OCI-LY1 (cell line): ENCODE measurements at regions not wholly inside any gene's neighbourhood (a gene's known extent, or its start where the extent isn't known, plus 50 kb on each side); places are given as distances from the start of the nearest gene placed in this dataset.

Experiments
- H2AFZ ChIP-seq: fragments of 200-600 bp; sonication (generic), shearing (Covaris generic); 2 replicates; pipeline ENCODE4 v1.6.0; 2014; ENCODE audit warnings: antibody characterized with exemption, mild to moderate bottlenecking, low read length
- H3F3A ChIP-seq: fragments of 200-600 bp; sonication (generic), shearing (Covaris generic); 2 replicates; pipeline ENCODE4 v1.6.0; 2014; ENCODE audit warnings: mild to moderate bottlenecking, antibody characterized with exemption, low read length, moderate library complexity; ENCODE audit not compliant: insufficient read depth
- H3K27ac ChIP-seq: fragments of 200-600 bp; sonication (generic); 2 replicates; pipeline ENCODE4 v1.5.1; 2014; ENCODE audit warnings: low read length, mixed run types, mild to moderate bottlenecking, low read depth; ENCODE audit not compliant: poor library complexity, severe bottlenecking
- H3K27me3 ChIP-seq: fragments of 200-600 bp; sonication (generic); 2 replicates; pipeline ENCODE4 v1.6.0; 2014; ENCODE audit warnings: antibody characterized with exemption, mild to moderate bottlenecking, low read length, moderate library complexity; ENCODE audit not compliant: insufficient read depth
- H3K36me3 ChIP-seq: fragments of 200-600 bp; sonication (generic); 2 replicates; pipeline ENCODE4 v1.6.1; 2014; ENCODE audit warnings: mild to moderate bottlenecking, antibody characterized with exemption, low read length, moderate library complexity, mixed read lengths; ENCODE audit not compliant: insufficient read depth
- H3K4me1 ChIP-seq: fragments of 200-600 bp; sonication (generic); 2 replicates; pipeline ENCODE4 v1.5.1; 2014; ENCODE audit warnings: mild to moderate bottlenecking, low read length, moderate library complexity; ENCODE audit not compliant: insufficient read depth, severe bottlenecking
- H3K4me2 ChIP-seq: fragments of 200-600 bp; sonication (generic), shearing (Covaris generic); 2 replicates; pipeline ENCODE4 v1.6.1; 2014; ENCODE audit warnings: low read length
- H3K4me3 ChIP-seq: fragments of 200-600 bp; sonication (generic); 2 replicates; pipeline ENCODE4 v1.5.1; 2014; ENCODE audit warnings: low read length, low read depth, mild to moderate bottlenecking, mixed read lengths; ENCODE audit not compliant: poor library complexity, severe bottlenecking
- H3K79me2 ChIP-seq: fragments of 200-600 bp; shearing (Covaris generic); 2 replicates; pipeline ENCODE4 v1.6.1; 2016; ENCODE audit warnings: mixed run types, low read length, mixed read lengths; ENCODE audit not compliant: insufficient read depth
- H3K9ac ChIP-seq: fragments of 200-600 bp; sonication (generic), shearing (Covaris generic); 2 replicates; pipeline ENCODE4 v1.6.1; 2014; ENCODE audit warnings: mild to moderate bottlenecking, low read length, mixed read lengths
- H3K9me2 ChIP-seq: fragments of 200-600 bp; sonication (generic), shearing (Covaris generic); 2 replicates; pipeline ENCODE4 v1.6.1; 2014; ENCODE audit warnings: low read depth, mild to moderate bottlenecking, low read length, mixed read lengths
- H3K9me3 ChIP-seq: fragments of 200-600 bp; shearing (Covaris generic); 2 replicates; pipeline ENCODE4 v1.6.1; 2014; ENCODE audit warnings: low read length, mixed read lengths
- H4K20me1 ChIP-seq: fragments of 200-600 bp; sonication (generic), shearing (Covaris generic); 2 replicates; pipeline ENCODE4 v1.6.0; 2016; ENCODE audit warnings: mild to moderate bottlenecking, low read length; ENCODE audit not compliant: insufficient read depth
- EZH2 ChIP-seq: fragments of 200-600 bp; sonication (generic), shearing (Covaris generic); IDR thresholded peaks from 2 replicates; pipeline ENCODE4 v1.8.0; 2017; ENCODE audit warnings: borderline replicate concordance, mixed run types, mild to moderate bottlenecking, antibody characterized with exemption, low read length, moderate library complexity, mixed read lengths
- TF ChIP-seq, protein P1 (sequence below): fragments of 200-600 bp; sonication (generic), shearing (Covaris generic); IDR thresholded peaks from 2 replicates; pipeline ENCODE4 v1.5.1; 2017; ENCODE audit warnings: mild to moderate bottlenecking, antibody characterized with exemption, low read length, moderate library complexity, mixed read lengths

DNA sequence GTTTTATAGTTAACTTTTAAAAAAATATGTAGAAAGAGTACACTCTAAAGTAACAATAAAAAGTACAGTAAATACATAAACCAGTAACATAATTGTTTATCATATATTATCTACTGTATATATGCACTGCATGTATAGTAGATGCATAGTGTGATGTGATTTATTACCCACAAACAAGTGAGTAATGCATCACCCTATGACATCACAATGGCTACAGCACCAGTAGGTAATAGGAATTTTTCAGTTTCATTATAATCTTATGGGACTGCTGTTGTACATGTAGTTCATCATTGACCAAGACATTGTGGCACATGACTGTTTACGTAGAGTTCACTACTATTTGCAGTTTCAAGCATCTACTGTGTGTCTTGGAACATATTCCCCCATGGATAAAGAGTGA is 1047.2 kb downstream of the ROBO2 start:
- no peak overlapping the region for H3K9ac ChIP-seq
- no peaks in the 10 kb centered on the region for H3F3A ChIP-seq
- no peak overlapping the region for H3K4me2 ChIP-seq
- H3K27ac ChIP-seq, result no peak overlapping the region
- H3K4me1 ChIP-seq, result no peaks in the 10 kb centered on the region
- no peak overlapping the region for H2AFZ ChIP-seq
- no peaks in the 10 kb centered on the region for H3K9me2 ChIP-seq
- no peaks in the 10 kb centered on the region for H4K20me1 ChIP-seq
- TF ChIP-seq, protein P1, sequence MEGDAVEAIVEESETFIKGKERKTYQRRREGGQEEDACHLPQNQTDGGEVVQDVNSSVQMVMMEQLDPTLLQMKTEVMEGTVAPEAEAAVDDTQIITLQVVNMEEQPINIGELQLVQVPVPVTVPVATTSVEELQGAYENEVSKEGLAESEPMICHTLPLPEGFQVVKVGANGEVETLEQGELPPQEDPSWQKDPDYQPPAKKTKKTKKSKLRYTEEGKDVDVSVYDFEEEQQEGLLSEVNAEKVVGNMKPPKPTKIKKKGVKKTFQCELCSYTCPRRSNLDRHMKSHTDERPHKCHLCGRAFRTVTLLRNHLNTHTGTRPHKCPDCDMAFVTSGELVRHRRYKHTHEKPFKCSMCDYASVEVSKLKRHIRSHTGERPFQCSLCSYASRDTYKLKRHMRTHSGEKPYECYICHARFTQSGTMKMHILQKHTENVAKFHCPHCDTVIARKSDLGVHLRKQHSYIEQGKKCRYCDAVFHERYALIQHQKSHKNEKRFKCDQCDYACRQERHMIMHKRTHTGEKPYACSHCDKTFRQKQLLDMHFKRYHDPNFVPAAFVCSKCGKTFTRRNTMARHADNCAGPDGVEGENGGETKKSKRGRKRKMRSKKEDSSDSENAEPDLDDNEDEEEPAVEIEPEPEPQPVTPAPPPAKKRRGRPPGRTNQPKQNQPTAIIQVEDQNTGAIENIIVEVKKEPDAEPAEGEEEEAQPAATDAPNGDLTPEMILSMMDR, result no peak
- no peak for TF ChIP-seq EZH2
- no peaks in the 10 kb centered on the region for H3K36me3 ChIP-seq
- H3K79me2 ChIP-seq, result no peaks in the 10 kb centered on the region
- H3K4me3 ChIP-seq, result no peak overlapping the region
- H3K9me3 ChIP-seq, result no peaks in the 10 kb centered on the region
- no peaks in the 10 kb centered on the region for H3K27me3 ChIP-seq

DNA sequence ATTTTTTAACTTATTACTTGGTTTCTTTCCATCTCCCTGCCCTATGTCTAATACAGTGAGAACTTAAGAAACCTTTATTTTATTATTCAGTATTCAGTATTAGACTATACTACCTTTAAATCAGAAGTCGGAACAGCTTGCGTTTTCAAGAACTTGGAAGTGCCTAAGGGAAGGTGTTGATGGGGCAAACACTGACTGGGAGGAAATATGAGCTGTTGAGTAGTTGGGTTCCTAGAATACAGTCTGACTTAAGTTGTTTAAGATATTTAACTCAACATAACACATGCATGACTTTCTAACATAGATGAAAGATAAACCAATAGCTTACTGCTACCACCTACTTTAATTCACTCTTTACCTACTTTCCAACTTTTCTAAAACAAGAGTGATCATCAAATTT is 1048.1 kb downstream of the ROBO2 start:
- no peaks in the 10 kb centered on the region for H3K36me3 ChIP-seq
- H3K27me3 ChIP-seq, result no peaks in the 10 kb centered on the region
- H3K4me1 ChIP-seq, result no peaks in the 10 kb centered on the region
- H4K20me1 ChIP-seq, result no peaks in the 10 kb centered on the region
- no peak overlapping the region for H3K4me2 ChIP-seq
- no peaks in the 10 kb centered on the region for H3K9me3 ChIP-seq
- no peak overlapping the region for H3K4me3 ChIP-seq
- no peak overlapping the region for H2AFZ ChIP-seq
- no peak overlapping the region for H3K9ac ChIP-seq
- no peaks in the 10 kb centered on the region for H3K79me2 ChIP-seq
- no peaks in the 10 kb centered on the region for H3K9me2 ChIP-seq
- no peak overlapping the region for H3K27ac ChIP-seq
- no peaks in the 10 kb centered on the region for H3F3A ChIP-seq
- no peak for TF ChIP-seq EZH2
- TF ChIP-seq, protein P1, result no peak

DNA sequence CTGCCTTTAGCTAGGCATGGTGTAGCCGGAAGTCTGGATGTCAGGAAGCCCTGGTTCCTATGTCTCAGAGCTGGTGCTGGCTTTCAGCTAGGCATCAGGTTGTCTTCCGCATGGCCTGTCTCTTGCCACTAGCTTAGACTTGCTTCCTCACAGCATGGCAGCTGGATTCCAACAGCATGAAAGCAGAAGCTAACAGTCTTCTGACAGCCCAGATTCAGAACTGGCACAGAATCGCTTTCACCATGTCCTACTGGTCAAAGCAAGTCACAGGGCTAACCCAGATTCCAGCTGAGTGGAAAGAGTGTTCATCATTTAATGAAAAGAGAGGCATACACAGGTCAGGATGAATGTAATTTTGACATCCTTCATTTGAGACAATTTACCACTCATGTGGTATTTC is 1050.5 kb downstream of the ROBO2 start:
- no peak for TF ChIP-seq EZH2
- TF ChIP-seq, protein P1, result no peak
- Histone ChIP-seq H2AFZ (no peak overlapping the region), H3K27me3 (no peaks in the 10 kb centered on the region), H3K79me2 (no peaks in the 10 kb centered on the region), H3K36me3 (no peaks in the 10 kb centered on the region), H4K20me1 (no peaks in the 10 kb centered on the region), H3K4me2 (no peak overlapping the region), H3K9me3 (no peaks in the 10 kb centered on the region), H3K27ac (no peak overlapping the region), H3K4me3 (no peak overlapping the region), H3K9me2 (no peaks in the 10 kb centered on the region), H3F3A (no peaks in the 10 kb centered on the region), H3K9ac (no peak overlapping the region), H3K4me1 (no peaks in the 10 kb centered on the region)
